T-helper 1 cell treated with Interleukin-12 subunit alpha and Interleukin-12 subunit beta and Interleukin-4 antibody, amounts not matched to agents 30 μg/mL and 1 μg/mL, for 36 hours (primary cell): ENCODE measurements at regions not wholly inside any gene's neighbourhood (a gene's known extent, or its start where the extent isn't known, plus 50 kb on each side); places are given as distances from the start of the nearest gene placed in this dataset.

Source experiments
- H3K27ac Mint-ChIP-seq: one replicate; pipeline ENCODE4 v1.8.0; 2021; ENCODE audit warnings: mild to moderate bottlenecking, mixed read lengths
- H3K27me3 Mint-ChIP-seq: one replicate; pipeline ENCODE4 v1.8.0; 2021; ENCODE audit warnings: low read depth, mixed read lengths
- H3K36me3 Mint-ChIP-seq: one replicate; pipeline ENCODE4 v1.8.0; 2021; ENCODE audit warnings: low read depth, mixed read lengths
- H3K4me1 Mint-ChIP-seq: one replicate; pipeline ENCODE4 v1.8.0; 2021; ENCODE audit warnings: low read depth, mixed read lengths
- H3K4me3 Mint-ChIP-seq: one replicate; pipeline ENCODE4 v1.8.0; 2021; ENCODE audit warnings: mild to moderate bottlenecking, moderate library complexity, mixed read lengths
- H3K9me3 Mint-ChIP-seq: one replicate; pipeline ENCODE4 v1.8.0; 2021; ENCODE audit warnings: mixed read lengths

GRCh38 chr2:81528852-81529480 is 1224.4 kb upstream of the LRRTM1 start:
- peaks cover 18% of the 10 kb centered on the region for H3K9me3 Mint-ChIP-seq
- no peak overlapping the region for H3K27ac Mint-ChIP-seq
- H3K36me3 Mint-ChIP-seq = no peaks in the 10 kb centered on the region
- H3K4me1 Mint-ChIP-seq = no peaks in the 10 kb centered on the region
- no peaks in the 10 kb centered on the region for H3K27me3 Mint-ChIP-seq
- H3K4me3 Mint-ChIP-seq = no peak overlapping the region

GRCh38 chr2:81523344-81523743 is 1218.8 kb upstream of the LRRTM1 start:
- no peaks in the 10 kb centered on the region for H3K36me3 Mint-ChIP-seq
- H3K4me3 Mint-ChIP-seq = no peak overlapping the region
- H3K9me3 Mint-ChIP-seq = peaks cover 33% of the 10 kb centered on the region
- H3K4me1 Mint-ChIP-seq = no peaks in the 10 kb centered on the region
- H3K27me3 Mint-ChIP-seq = no peaks in the 10 kb centered on the region
- no peak overlapping the region for H3K27ac Mint-ChIP-seq

- no peak overlapping the region for H3K27ac Mint-ChIP-seq
- H3K4me3 Mint-ChIP-seq = no peak overlapping the region
- no peaks in the 10 kb centered on the region for H3K36me3 Mint-ChIP-seq
- H3K4me1 Mint-ChIP-seq = no peaks in the 10 kb centered on the region
- H3K27me3 Mint-ChIP-seq = no peaks in the 10 kb centered on the region
- H3K9me3 Mint-ChIP-seq = peaks cover 14% of the 10 kb centered on the region
Measured at GRCh38 chr2:81513328-81513727, 1208.8 kb upstream of the LRRTM1 start.

- Mint-ChIP-seq H3K36me3 (no peaks in the 10 kb centered on the region), H3K27ac (no peak overlapping the region), H3K27me3 (no peaks in the 10 kb centered on the region), H3K4me3 (no peak overlapping the region), H3K9me3 (no peaks in the 10 kb centered on the region), H3K4me1 (no peaks in the 10 kb centered on the region)
Measured at GRCh38 chr2:81505586-81505985, 1201.0 kb upstream of the LRRTM1 start.

- Mint-ChIP-seq H3K9me3 (peaks cover 26% of the 10 kb centered on the region), H3K27ac (no peak overlapping the region), H3K27me3 (no peaks in the 10 kb centered on the region), H3K4me1 (no peaks in the 10 kb centered on the region), H3K4me3 (no peak overlapping the region), H3K36me3 (no peaks in the 10 kb centered on the region)
Measured at GRCh38 chr2:81495556-81495955, 1191.0 kb upstream of the LRRTM1 start.

- no peaks in the 10 kb centered on the region for H3K4me1 Mint-ChIP-seq
Measured at GRCh38 chr2:81483254-81483653, 1178.7 kb upstream of the LRRTM1 start.

GRCh38 chr2:81481994-81482368 is 1177.4 kb upstream of the LRRTM1 start:
- Mint-ChIP-seq H3K36me3 (no peaks in the 10 kb centered on the region), H3K4me3 (no peak overlapping the region), H3K27me3 (no peaks in the 10 kb centered on the region), H3K4me1 (no peaks in the 10 kb centered on the region), H3K27ac (no peak overlapping the region), H3K9me3 (peaks cover 18% of the 10 kb centered on the region)

More at GRCh38 chr2:81483254-81483653, 1178.7 kb upstream of the LRRTM1 start:
- Mint-ChIP-seq H3K9me3 (peaks cover 17% of the 10 kb centered on the region), H3K27ac (no peak overlapping the region), H3K4me3 (no peak overlapping the region), H3K27me3 (no peaks in the 10 kb centered on the region), H3K36me3 (no peaks in the 10 kb centered on the region)

GRCh38 chr2:81481242-81481993 is 1176.9 kb upstream of the LRRTM1 start:
- Mint-ChIP-seq H3K36me3 (no peaks in the 10 kb centered on the region), H3K4me3 (no peak overlapping the region), H3K27me3 (no peaks in the 10 kb centered on the region), H3K27ac (no peak overlapping the region), H3K9me3 (peaks cover 19% of the 10 kb centered on the region), H3K4me1 (no peaks in the 10 kb centered on the region)

- H3K4me3 Mint-ChIP-seq = no peak overlapping the region
- H3K27ac Mint-ChIP-seq = no peak overlapping the region
- no peaks in the 10 kb centered on the region for H3K4me1 Mint-ChIP-seq
- H3K9me3 Mint-ChIP-seq = peaks cover 16% of the 10 kb centered on the region
- H3K27me3 Mint-ChIP-seq = no peaks in the 10 kb centered on the region
- H3K36me3 Mint-ChIP-seq = no peaks in the 10 kb centered on the region
Measured at GRCh38 chr2:81467096-81467495, 1162.5 kb upstream of the LRRTM1 start.

GRCh38 chr2:81462420-81462819 is 1157.9 kb upstream of the LRRTM1 start:
- no peaks in the 10 kb centered on the region for H3K27me3 Mint-ChIP-seq
- peaks cover 7% of the 10 kb centered on the region for H3K9me3 Mint-ChIP-seq
- H3K27ac Mint-ChIP-seq = no peak overlapping the region
- H3K4me3 Mint-ChIP-seq = no peak overlapping the region
- H3K36me3 Mint-ChIP-seq = no peaks in the 10 kb centered on the region
- no peaks in the 10 kb centered on the region for H3K4me1 Mint-ChIP-seq

- Mint-ChIP-seq H3K27me3 (no peaks in the 10 kb centered on the region), H3K27ac (no peak overlapping the region), H3K36me3 (no peaks in the 10 kb centered on the region), H3K9me3 (peaks cover 19% of the 10 kb centered on the region), H3K4me1 (no peaks in the 10 kb centered on the region), H3K4me3 (no peak overlapping the region)
Measured at GRCh38 chr2:81445176-81445575, 1140.6 kb upstream of the LRRTM1 start.

GRCh38 chr2:81437456-81438000 is 1133.0 kb upstream of the LRRTM1 start:
- Mint-ChIP-seq H3K27me3 (no peaks in the 10 kb centered on the region), H3K36me3 (no peaks in the 10 kb centered on the region), H3K27ac (no peak overlapping the region), H3K4me3 (no peak overlapping the region), H3K4me1 (no peaks in the 10 kb centered on the region), H3K9me3 (peaks cover 18% of the 10 kb centered on the region)

- Mint-ChIP-seq H3K4me1 (no peaks in the 10 kb centered on the region), H3K4me3 (no peak overlapping the region), H3K27me3 (no peaks in the 10 kb centered on the region), H3K27ac (no peak overlapping the region), H3K36me3 (no peaks in the 10 kb centered on the region), H3K9me3 (peaks cover 11% of the 10 kb centered on the region)
Measured at GRCh38 chr2:81436256-81436655, 1131.7 kb upstream of the LRRTM1 start.

- no peaks in the 10 kb centered on the region for H3K36me3 Mint-ChIP-seq
- no peaks in the 10 kb centered on the region for H3K27me3 Mint-ChIP-seq
- peaks cover 4% of the 10 kb centered on the region for H3K9me3 Mint-ChIP-seq
- no peak overlapping the region for H3K27ac Mint-ChIP-seq
- H3K4me1 Mint-ChIP-seq = no peaks in the 10 kb centered on the region
- no peak overlapping the region for H3K4me3 Mint-ChIP-seq
Measured at GRCh38 chr2:81412681-81413080, 1108.1 kb upstream of the LRRTM1 start.

- Mint-ChIP-seq H3K27me3 (no peaks in the 10 kb centered on the region), H3K4me3 (no peak overlapping the region), H3K9me3 (no peaks in the 10 kb centered on the region), H3K27ac (no peak overlapping the region), H3K4me1 (no peaks in the 10 kb centered on the region), H3K36me3 (no peaks in the 10 kb centered on the region)
Measured at GRCh38 chr2:81403508-81403907, 1099.0 kb upstream of the LRRTM1 start.
